ENCODE measurements at regions not wholly inside any gene's neighbourhood (a gene's known extent, or its start where the extent isn't known, plus 50 kb on each side); places are given as distances from the start of the nearest gene placed in this dataset.

- TF ChIP-seq ZBTB4 (CRISPR knock-in tag; IDR thresholded peaks at IDR 0.05) (no peak), REST (IDR thresholded peaks at IDR 0.05; ENCODE audit: low read depth, low read length) (no peak), NFIC (IDR thresholded peaks at IDR 0.05; ENCODE audit: low read depth, low read length) (no peak), CHD4 (IDR thresholded peaks at IDR 0.05) (no peak), BRCA1 (IDR thresholded peaks at IDR 0.05; ENCODE audit: low read depth, low read length) (no peak)
- TF ChIP-seq, protein P1, sequence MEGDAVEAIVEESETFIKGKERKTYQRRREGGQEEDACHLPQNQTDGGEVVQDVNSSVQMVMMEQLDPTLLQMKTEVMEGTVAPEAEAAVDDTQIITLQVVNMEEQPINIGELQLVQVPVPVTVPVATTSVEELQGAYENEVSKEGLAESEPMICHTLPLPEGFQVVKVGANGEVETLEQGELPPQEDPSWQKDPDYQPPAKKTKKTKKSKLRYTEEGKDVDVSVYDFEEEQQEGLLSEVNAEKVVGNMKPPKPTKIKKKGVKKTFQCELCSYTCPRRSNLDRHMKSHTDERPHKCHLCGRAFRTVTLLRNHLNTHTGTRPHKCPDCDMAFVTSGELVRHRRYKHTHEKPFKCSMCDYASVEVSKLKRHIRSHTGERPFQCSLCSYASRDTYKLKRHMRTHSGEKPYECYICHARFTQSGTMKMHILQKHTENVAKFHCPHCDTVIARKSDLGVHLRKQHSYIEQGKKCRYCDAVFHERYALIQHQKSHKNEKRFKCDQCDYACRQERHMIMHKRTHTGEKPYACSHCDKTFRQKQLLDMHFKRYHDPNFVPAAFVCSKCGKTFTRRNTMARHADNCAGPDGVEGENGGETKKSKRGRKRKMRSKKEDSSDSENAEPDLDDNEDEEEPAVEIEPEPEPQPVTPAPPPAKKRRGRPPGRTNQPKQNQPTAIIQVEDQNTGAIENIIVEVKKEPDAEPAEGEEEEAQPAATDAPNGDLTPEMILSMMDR (IDR thresholded peaks at IDR 0.05 in 2 of 3, conservative IDR thresholded peaks at IDR 0.05 in 1 of 3; ENCODE audit: control insufficient read depth in 2 of 3, extremely low read depth in 1 of 3, insufficient read depth in 1 of 3, low read depth in 3 of 3, low read length in 3 of 3) = no peak
Measured at GRCh38 chr9:13587571-13587970, 308.1 kb upstream of the MPDZ start.
